HepG2 (cell line): ENCODE measurements at regions not wholly inside any gene's neighbourhood (a gene's known extent, or its start where the extent isn't known, plus 50 kb on each side); places are given as distances from the start of the nearest gene placed in this dataset.

Experiments used
- ATAC-seq: fragments of 200-7000 bp; cut with Tn5 transposase; 3 replicates; pipeline ENCODE4 v1.9.1; 2020; ENCODE audit warnings: mild to moderate bottlenecking, moderate library complexity
- BruUV-seq: library from RNA; stranded (reverse); fragments of 400-500 nt; replicated peaks from 2 replicates; lab custom pipeline; 2021; lab: Mats Ljungman, UMichigan
- CTCF ChIA-PET: fragments of 300-600 bp; formaldehyde crosslinking; extraction: SDS; loops from one replicate; lab custom pipeline; 2021; ENCODE audit warnings: low total read pairs, inconsistent platforms, low intra/inter-chr PET ratio; lab: Yijun Ruan, JAX
- POLR2A ChIA-PET: fragments of 350-600 bp; sonication (Branson Sonifier 250); formaldehyde crosslinking; loops from one replicate; lab custom pipeline; 2020; ENCODE audit warnings: antibody characterized with exemption, inconsistent platforms; lab: Yijun Ruan, JAX
- DNase-seq: peaks from one replicate; pipeline ENCODE4 v3.0.0-alpha.2; 2015; ENCODE audit warnings: low spot score
- FAIRE-seq: peaks from 3 replicates; lab custom pipeline; 2011; peaks lifted over from hg19 to GRCh38; lab: Jason Lieb, UNC
- H2AFZ ChIP-seq: one replicate; pipeline ENCODE4 v1.6.1; 2011; ENCODE audit warnings: low read length, inconsistent platforms
- H3K27ac ChIP-seq: fragments of 300-600 bp; 3 replicates; pipeline ENCODE4 v1.8.0; 2011; ENCODE audit warnings: mixed run types, mild to moderate bottlenecking, mixed read lengths, low read length, inconsistent platforms; ENCODE audit not compliant: insufficient read depth; ENCODE audit errors: extremely low read length
- H3K27me3 ChIP-seq, 2 experiments: fragments of 200-600 bp in 1 of 2; 2 replicates in 1 of 2; 3 replicates in 1 of 2; pipeline versions ENCODE4 v1.6.0 to v1.8.0; 2011; ENCODE audit warnings: low read length in 2 of 2, mild to moderate bottlenecking in 2 of 2, moderate library complexity in 2 of 2, inconsistent platforms in 1 of 2; ENCODE audit not compliant: insufficient read depth in 2 of 2, control insufficient read depth in 1 of 2
- H3K36me3 ChIP-seq, 2 experiments: fragments of 200-600 bp in 1 of 2; replicated peaks in 1 of 2; 2 replicates in 1 of 2; 3 replicates in 1 of 2; pipeline versions ENCODE4 v1.5.1 to v1.8.0; 2011; ENCODE audit warnings: low read length in 2 of 2, inconsistent platforms in 1 of 2; ENCODE audit not compliant: insufficient read depth in 2 of 2, control insufficient read depth in 1 of 2
- H3K4me1 ChIP-seq: 2 replicates; pipeline ENCODE4 v1.5.1; 2012; ENCODE audit warnings: low read length, inconsistent platforms; ENCODE audit not compliant: insufficient read depth
- H3K4me2 ChIP-seq: 2 replicates; pipeline ENCODE4 v1.6.0; 2011; ENCODE audit warnings: low read depth, low read length, inconsistent platforms
- H3K4me3 ChIP-seq, 3 experiments: fragments of 200-600 bp in 1 of 3; sonication (generic), shearing (Covaris generic) in 1 of 3; replicated peaks in 1 of 3; 2 replicates each; pipeline ENCODE4 v1.5.1; 2011 to 2016; ENCODE audit warnings: low read length in 3 of 3, inconsistent platforms in 2 of 3, low read depth in 2 of 3, mild to moderate bottlenecking in 2 of 3, control low read depth in 1 of 3, mixed read lengths in 1 of 3; ENCODE audit not compliant: insufficient read depth in 1 of 3
- H3K79me2 ChIP-seq: one replicate; pipeline ENCODE4 v1.6.1; 2011; ENCODE audit warnings: low read length, inconsistent platforms; ENCODE audit not compliant: insufficient read depth
- H3K9ac ChIP-seq: 2 replicates; pipeline ENCODE4 v1.6.0; 2011; ENCODE audit warnings: mild to moderate bottlenecking, low read depth, low read length, inconsistent platforms; ENCODE audit not compliant: insufficient read depth
- H3K9me3 ChIP-seq: 2 replicates; pipeline ENCODE4 v1.5.1; 2012; ENCODE audit warnings: mild to moderate bottlenecking, low read length
- H4K20me1 ChIP-seq: 2 replicates; pipeline ENCODE4 v1.6.0; 2011; ENCODE audit warnings: inconsistent platforms, mild to moderate bottlenecking, low read length, moderate library complexity; ENCODE audit not compliant: insufficient read depth
- AHR ChIP-seq: IDR thresholded peaks from 2 replicates; pipeline ENCODE4 v1.6.1; 2018; ENCODE audit warnings: missing genetic modification reagents, missing compliant biosample characterization
- ATAD3A ChIP-seq: sonication (generic); formaldehyde crosslinking; IDR thresholded peaks from 2 replicates; pipeline ENCODE4 v1.4.0; 2020; ENCODE audit warnings: missing genetic modification reagents
- CC2D1A ChIP-seq: sonication (generic); formaldehyde crosslinking; IDR thresholded peaks from 2 replicates; pipeline ENCODE4 v1.8.1; 2023; ENCODE audit warnings: mild to moderate bottlenecking, missing genetic modification reagents
- ELF3 ChIP-seq: IDR thresholded peaks from 2 replicates; pipeline ENCODE4 v1.6.1; 2016; ENCODE audit warnings: missing genetic modification reagents, missing compliant biosample characterization
- IKZF4 ChIP-seq: sonication (generic); formaldehyde crosslinking; IDR thresholded peaks from 2 replicates; pipeline ENCODE4 v1.5.1; 2020; ENCODE audit warnings: borderline replicate concordance, mild to moderate bottlenecking, low read depth, missing genetic modification reagents; ENCODE audit errors: not compliant biosample characterization
- LCORL ChIP-seq, 2 experiments: fragments of 450-650 bp in 1 of 2; sonication (generic) in 1 of 2; formaldehyde crosslinking in 1 of 2; IDR thresholded peaks; 2 replicates each; pipeline versions ENCODE4 v1.5.0 to v1.6.1; 2017 to 2020; ENCODE audit warnings: antibody characterized with exemption in 1 of 2, missing genetic modification reagents in 1 of 2
- MEF2D ChIP-seq: sonication (generic); formaldehyde crosslinking; IDR thresholded peaks from 2 replicates; pipeline ENCODE4 v1.5.1; 2020; ENCODE audit warnings: mild to moderate bottlenecking, missing genetic modification reagents
- NFYB ChIP-seq: sonication (generic); formaldehyde crosslinking; IDR thresholded peaks from 2 replicates; pipeline ENCODE4 v1.4.0; 2020; ENCODE audit warnings: missing genetic modification reagents
- TBP ChIP-seq: sonication (generic); formaldehyde crosslinking; IDR thresholded peaks from 2 replicates; pipeline ENCODE4 v1.5.0; 2020; ENCODE audit warnings: missing genetic modification reagents
- ZFP36 ChIP-seq: fragments of 150-350 bp; IDR thresholded peaks from 2 replicates; pipeline ENCODE4 v1.6.1; 2018; ENCODE audit warnings: borderline replicate concordance, low read length, low read depth; ENCODE audit not compliant: partially characterized antibody
- ZFP36L2 ChIP-seq: sonication (generic); formaldehyde crosslinking; IDR thresholded peaks from 2 replicates; pipeline ENCODE4 v1.4.0; 2020; ENCODE audit warnings: missing genetic modification reagents
- ZFP37 ChIP-seq: sonication (generic); formaldehyde crosslinking; IDR thresholded peaks from 2 replicates; pipeline ENCODE4 v1.4.0; 2020; ENCODE audit warnings: missing genetic modification reagents, borderline replicate concordance
- ZNF441 ChIP-seq: sonication (generic); formaldehyde crosslinking; IDR thresholded peaks from 2 replicates; pipeline ENCODE4 v1.7.0; 2021; ENCODE audit warnings: missing genetic modification reagents, borderline replicate concordance
- ZNF674 ChIP-seq: sonication (generic); formaldehyde crosslinking; IDR thresholded peaks from 2 replicates; pipeline ENCODE4 v1.5.0; 2020; ENCODE audit warnings: low read depth, mild to moderate bottlenecking, missing genetic modification reagents
- ZNF710 ChIP-seq: sonication (generic); formaldehyde crosslinking; IDR thresholded peaks from 2 replicates; pipeline ENCODE4 v1.5.0; 2020; ENCODE audit warnings: mild to moderate bottlenecking, missing genetic modification reagents, borderline replicate concordance
- WGBS: methylation state at CpG from one replicate; pipeline ENCODE4 v1.1.6; 2017; ENCODE audit warnings: low lambda C conversion rate; 5-methylcytosine and 5-hydroxymethylcytosine counted together
- in situ Hi-C: cut with HindIII; loops from 2 replicates; pipeline ENCODE4 v1.10.0; 2017; ENCODE audit warnings: low pct_unique_long_range_greater_than_20kb; ENCODE audit not compliant: extremely low pct_ligation_motif_present
- intact Hi-C: fragments of 100-400 bp; cut with micrococcal nuclease; formaldehyde crosslinking; loops from one replicate; pipeline ENCODE4 v1.10.0; 2022; ENCODE audit not compliant: unreplicated experiment
- TF ChIP-seq, protein P1 (sequence below): sonication (generic); formaldehyde crosslinking; IDR thresholded peaks from 2 replicates; pipeline ENCODE4 v1.4.0; 2020; ENCODE audit warnings: mild to moderate bottlenecking, missing genetic modification reagents

GRCh38 chr12:90234472-90234871, 525.8 kb upstream of the ATP2B1 start:
- POLR2A ChIA-PET, result no interaction called here
- DNase-seq (no peak), ATAC-seq (no peak), FAIRE-seq (no peak)
- no peak for TF ChIP-seq ZFP36
- no peak for TF ChIP-seq ZFP37 (CRISPR knock-in tag)
- TF ChIP-seq TBP (CRISPR knock-in tag), result no peak
- no peak for TF ChIP-seq AHR
- no peak for TF ChIP-seq MEF2D (CRISPR knock-in tag)
- TF ChIP-seq ATAD3A (CRISPR knock-in tag), result no peak
- no peak for TF ChIP-seq ZFP36L2
- no peak for TF ChIP-seq ZNF441
- TF ChIP-seq, protein P1, sequence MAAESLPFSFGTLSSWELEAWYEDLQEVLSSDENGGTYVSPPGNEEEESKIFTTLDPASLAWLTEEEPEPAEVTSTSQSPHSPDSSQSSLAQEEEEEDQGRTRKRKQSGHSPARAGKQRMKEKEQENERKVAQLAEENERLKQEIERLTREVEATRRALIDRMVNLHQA, result no peak
- TF ChIP-seq ELF3, result no peak
- TF ChIP-seq IKZF4, result no peak
- no peak for TF ChIP-seq LCORL (IDR thresholded peaks at IDR 0.05)
- no peak for TF ChIP-seq LCORL (CRISPR knock-in tag; IDR thresholded peaks at IDR 0.05)
- no peak for TF ChIP-seq CC2D1A (CRISPR knock-in tag)
- TF ChIP-seq ZNF710 (CRISPR knock-in tag), result no peak
- no peak for TF ChIP-seq ZNF674 (CRISPR knock-in tag)
- no peak for TF ChIP-seq NFYB (CRISPR knock-in tag)
- CTCF ChIA-PET, result no interaction called here
- Histone ChIP-seq H3K79me2 (no peaks in the 10 kb centered on the region), H2AFZ (no peak overlapping the region), H4K20me1 (no peaks in the 10 kb centered on the region), H3K4me1 (no peaks in the 10 kb centered on the region), H3K4me3 (no peak overlapping the region), H3K9me3 (peaks cover 59% of the 10 kb centered on the region), H3K4me2 (no peak overlapping the region), H3K27me3 (no peaks in the 10 kb centered on the region), H3K27ac (no peak overlapping the region), H3K36me3 (no peaks in the 10 kb centered on the region), H3K9ac (no peak overlapping the region)
- intact Hi-C loops (no loop called here), in situ Hi-C loops (no loop called here)
- 0% methylated on average over 1 of the region's 2 CpGs for WGBS
- no TSS peak for BruUV-seq
